WTC11 (cell line): ENCODE measurements at regions not wholly inside any gene's neighbourhood (a gene's known extent, or its start where the extent isn't known, plus 50 kb on each side); places are given as distances from the start of the nearest gene placed in this dataset.

Experiments used
- ATAC-seq: fragments of 200-7000 bp; cut with Tn5 transposase; 2 replicates; pipeline ENCODE4 v1.10.0; 2021; ENCODE audit warnings: mild to moderate bottlenecking, moderate library complexity
- CTCF ChIA-PET: fragments of 300-600 bp; sonication (Branson Sonifier 250); formaldehyde crosslinking; loops from one replicate; lab custom pipeline; 2021; ENCODE audit warnings: antibody characterized with exemption; lab: Charles Lee
- POLR2A ChIA-PET: fragments of 350-600 bp; sonication (Branson Sonifier 250); formaldehyde crosslinking; loops from one replicate; lab custom pipeline; 2021; ENCODE audit warnings: antibody characterized with exemption; lab: Charles Lee
- DNase-seq: peaks from one replicate; pipeline ENCODE4 v3.0.0; 2021; ENCODE audit warnings: low spot score
- H3K27ac Mint-ChIP-seq: 2 replicates; pipeline ENCODE4 v1.8.0; 2021; ENCODE audit warnings: mixed read lengths
- H3K27me3 Mint-ChIP-seq: 2 replicates; pipeline ENCODE4 v1.8.0; 2021; ENCODE audit warnings: low read depth, mild to moderate bottlenecking, moderate library complexity, mixed read lengths
- H3K36me3 Mint-ChIP-seq: 2 replicates; pipeline ENCODE4 v1.8.0; 2021; ENCODE audit warnings: mixed read lengths
- H3K4me1 Mint-ChIP-seq: 2 replicates; pipeline ENCODE4 v1.8.0; 2022; ENCODE audit warnings: mixed read lengths
- H3K4me3 Mint-ChIP-seq: 2 replicates; pipeline ENCODE4 v1.8.0; 2021; ENCODE audit warnings: mild to moderate bottlenecking, moderate library complexity, mixed read lengths
- H3K9me3 Mint-ChIP-seq: 2 replicates; pipeline ENCODE4 v1.8.0; 2021; ENCODE audit warnings: mixed read lengths
- CTCF ChIP-seq: fragments of 200-600 bp; IDR thresholded peaks from 2 replicates; pipeline ENCODE4 v1.8.0; 2022; ENCODE audit warnings: antibody characterized with exemption
- E2F4 ChIP-seq: sonication (generic); formaldehyde crosslinking; IDR thresholded peaks from 2 replicates; pipeline ENCODE4 v1.8.1; 2022; ENCODE audit warnings: low read depth, mild to moderate bottlenecking, moderate library complexity, missing genetic modification reagents, borderline replicate concordance
- EMX1 ChIP-seq: fragments of 250-450 bp; sonication (Bioruptor Pico); IDR thresholded peaks from 2 replicates; pipeline ENCODE4 v1.8.0; 2021; ENCODE audit warnings: mild to moderate bottlenecking
- FOXK1 ChIP-seq: sonication (generic); formaldehyde crosslinking; IDR thresholded peaks from 2 replicates; pipeline ENCODE4 v1.8.0; 2022; ENCODE audit warnings: mild to moderate bottlenecking, moderate library complexity, missing genetic modification reagents
- FOXP4 ChIP-seq: sonication (generic); formaldehyde crosslinking; IDR thresholded peaks from 2 replicates; pipeline ENCODE4 v1.8.0; 2022; ENCODE audit warnings: mild to moderate bottlenecking, missing genetic modification reagents
- JAZF1 ChIP-seq: fragments of 250-450 bp; sonication (Bioruptor Pico); IDR thresholded peaks from 2 replicates; pipeline ENCODE4 v1.9.0; 2021; ENCODE audit warnings: moderate library complexity, mild to moderate bottlenecking, inconsistent platforms
- MYBL2 ChIP-seq: sonication (generic); formaldehyde crosslinking; IDR thresholded peaks from 2 replicates; pipeline ENCODE4 v1.8.1; 2023; ENCODE audit warnings: mild to moderate bottlenecking, moderate library complexity, missing genetic modification reagents
- NFYB ChIP-seq: sonication (generic); formaldehyde crosslinking; conservative IDR thresholded peaks from 2 replicates; pipeline ENCODE4 v1.8.0; 2022; ENCODE audit warnings: low read depth, missing genetic modification reagents
- OVOL2 ChIP-seq: fragments of 250-450 bp; sonication (Bioruptor Pico); IDR thresholded peaks from 2 replicates; pipeline ENCODE4 v1.9.0; 2021; ENCODE audit warnings: mild to moderate bottlenecking, borderline replicate concordance
- PRDM15 ChIP-seq: sonication (generic); formaldehyde crosslinking; IDR thresholded peaks from 2 replicates; pipeline ENCODE4 v1.8.0; 2022; ENCODE audit warnings: missing genetic modification reagents
- PRRX2 ChIP-seq: fragments of 250-450 bp; sonication (Bioruptor Pico); IDR thresholded peaks from 2 replicates; pipeline ENCODE4 v1.8.0; 2021; ENCODE audit warnings: mild to moderate bottlenecking
- USF2 ChIP-seq: sonication (generic); formaldehyde crosslinking; IDR thresholded peaks from 2 replicates; pipeline ENCODE4 v1.8.1; 2023; ENCODE audit warnings: mild to moderate bottlenecking, missing genetic modification reagents, moderate library complexity
- ZNF121 ChIP-seq: sonication (generic); formaldehyde crosslinking; IDR thresholded peaks from 2 replicates; pipeline ENCODE4 v1.8.0; 2023; ENCODE audit warnings: missing genetic modification reagents
- ZNF423 ChIP-seq: fragments of 250-450 bp; sonication (Bioruptor Pico); IDR thresholded peaks from 2 replicates; pipeline ENCODE4 v2.1.2; 2022; ENCODE audit warnings: mild to moderate bottlenecking, moderate library complexity
- TF ChIP-seq, protein P1 (sequence below): sonication (generic); formaldehyde crosslinking; IDR thresholded peaks from 2 replicates; pipeline ENCODE4 v1.8.0; 2023; ENCODE audit warnings: mild to moderate bottlenecking, missing genetic modification reagents
- TF ChIP-seq, protein P2 (sequence below): sonication (generic); formaldehyde crosslinking; IDR thresholded peaks from 2 replicates; pipeline ENCODE4 v1.8.1; 2023; ENCODE audit warnings: mild to moderate bottlenecking, missing genetic modification reagents
- TF ChIP-seq, protein P3 (sequence below): sonication (generic); formaldehyde crosslinking; IDR thresholded peaks from 2 replicates; pipeline ENCODE4 v1.8.1; 2023; ENCODE audit warnings: mild to moderate bottlenecking, missing genetic modification reagents, moderate library complexity
- TF ChIP-seq, protein P4 (sequence below): fragments of 250-450 bp; sonication (Bioruptor Pico); IDR thresholded peaks from 2 replicates; pipeline ENCODE4 v1.9.0; 2021; ENCODE audit warnings: mild to moderate bottlenecking

DNA sequence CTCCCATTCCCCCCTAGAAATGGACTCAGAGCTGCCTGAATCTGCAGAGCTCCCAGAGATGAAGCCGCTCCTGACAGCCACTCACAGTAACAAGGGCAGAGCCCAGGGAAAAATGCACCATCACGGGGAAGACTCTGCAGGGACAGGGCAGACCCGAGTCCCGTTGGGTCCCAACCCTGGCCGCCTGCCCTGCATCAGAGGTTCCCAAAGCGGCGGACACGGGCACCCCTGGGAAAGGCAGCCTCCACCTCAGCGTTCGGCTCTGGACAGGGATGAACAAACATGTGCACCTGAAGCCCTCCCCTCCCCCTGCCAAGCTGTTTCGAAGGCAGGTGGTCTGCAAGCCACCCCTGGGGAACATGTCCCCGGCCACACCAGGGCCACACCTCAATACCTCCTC lies 320.4 kb downstream of the ADGRD1 start:
- ChIA-PET CTCF (no interaction called here), POLR2A (no interaction called here)
- no peak overlapping the region for H3K27ac Mint-ChIP-seq
- TF ChIP-seq E2F4 (no peak), ZNF423 (CRISPR knock-in tag) (no peak), PRRX2 (CRISPR knock-in tag) (no peak), EMX1 (no peak)
- TF ChIP-seq, protein P1, sequence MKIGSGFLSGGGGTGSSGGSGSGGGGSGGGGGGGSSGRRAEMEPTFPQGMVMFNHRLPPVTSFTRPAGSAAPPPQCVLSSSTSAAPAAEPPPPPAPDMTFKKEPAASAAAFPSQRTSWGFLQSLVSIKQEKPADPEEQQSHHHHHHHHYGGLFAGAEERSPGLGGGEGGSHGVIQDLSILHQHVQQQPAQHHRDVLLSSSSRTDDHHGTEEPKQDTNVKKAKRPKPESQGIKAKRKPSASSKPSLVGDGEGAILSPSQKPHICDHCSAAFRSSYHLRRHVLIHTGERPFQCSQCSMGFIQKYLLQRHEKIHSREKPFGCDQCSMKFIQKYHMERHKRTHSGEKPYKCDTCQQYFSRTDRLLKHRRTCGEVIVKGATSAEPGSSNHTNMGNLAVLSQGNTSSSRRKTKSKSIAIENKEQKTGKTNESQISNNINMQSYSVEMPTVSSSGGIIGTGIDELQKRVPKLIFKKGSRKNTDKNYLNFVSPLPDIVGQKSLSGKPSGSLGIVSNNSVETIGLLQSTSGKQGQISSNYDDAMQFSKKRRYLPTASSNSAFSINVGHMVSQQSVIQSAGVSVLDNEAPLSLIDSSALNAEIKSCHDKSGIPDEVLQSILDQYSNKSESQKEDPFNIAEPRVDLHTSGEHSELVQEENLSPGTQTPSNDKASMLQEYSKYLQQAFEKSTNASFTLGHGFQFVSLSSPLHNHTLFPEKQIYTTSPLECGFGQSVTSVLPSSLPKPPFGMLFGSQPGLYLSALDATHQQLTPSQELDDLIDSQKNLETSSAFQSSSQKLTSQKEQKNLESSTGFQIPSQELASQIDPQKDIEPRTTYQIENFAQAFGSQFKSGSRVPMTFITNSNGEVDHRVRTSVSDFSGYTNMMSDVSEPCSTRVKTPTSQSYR (CRISPR knock-in tag): no peak
- no peaks in the 10 kb centered on the region for H3K27me3 Mint-ChIP-seq
- H3K36me3 Mint-ChIP-seq: no peaks in the 10 kb centered on the region
- no peak overlapping the region for H3K4me3 Mint-ChIP-seq
- H3K9me3 Mint-ChIP-seq: no peaks in the 10 kb centered on the region
- DNase-seq (no peak), ATAC-seq (no peak)
- H3K4me1 Mint-ChIP-seq: no peaks in the 10 kb centered on the region

DNA sequence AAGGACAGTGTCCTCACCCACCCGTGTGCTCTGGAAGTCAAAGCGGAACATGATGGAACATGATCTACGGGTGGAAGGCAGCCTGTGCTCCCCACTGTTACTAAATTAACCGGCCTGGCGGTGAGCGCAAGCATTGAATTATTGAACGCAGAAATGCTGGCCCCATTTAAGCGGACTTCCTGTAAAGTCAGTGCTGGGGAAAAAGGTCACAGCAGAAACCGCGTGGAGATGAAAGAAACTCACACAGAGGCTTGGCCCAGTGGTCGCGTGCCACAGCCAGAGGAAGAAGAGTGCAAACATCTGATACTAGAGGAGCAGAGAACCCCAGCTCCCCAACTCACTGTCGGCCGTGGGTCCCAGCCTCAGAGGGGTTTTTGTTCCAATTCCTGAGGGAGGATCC lies 321.2 kb downstream of the ADGRD1 start:
- DNase-seq (no peak), ATAC-seq (no peak)
- no peaks in the 10 kb centered on the region for H3K36me3 Mint-ChIP-seq
- peaks cover 3% of the 10 kb centered on the region; the same call in 1 of the 2 replicates for H3K4me1 Mint-ChIP-seq
- no peak overlapping the region; the same call in 1 of the 2 replicates for H3K27ac Mint-ChIP-seq
- H3K27me3 Mint-ChIP-seq: no peaks in the 10 kb centered on the region
- CTCF ChIA-PET: no interaction called here
- POLR2A ChIA-PET: no interaction called here
- H3K4me3 Mint-ChIP-seq: no peak overlapping the region
- H3K9me3 Mint-ChIP-seq: no peaks in the 10 kb centered on the region
- no peak for TF ChIP-seq EMX1
- no peak for TF ChIP-seq USF2 (CRISPR knock-in tag)
- TF ChIP-seq OVOL2 (CRISPR knock-in tag): no peak
- TF ChIP-seq, protein P2, sequence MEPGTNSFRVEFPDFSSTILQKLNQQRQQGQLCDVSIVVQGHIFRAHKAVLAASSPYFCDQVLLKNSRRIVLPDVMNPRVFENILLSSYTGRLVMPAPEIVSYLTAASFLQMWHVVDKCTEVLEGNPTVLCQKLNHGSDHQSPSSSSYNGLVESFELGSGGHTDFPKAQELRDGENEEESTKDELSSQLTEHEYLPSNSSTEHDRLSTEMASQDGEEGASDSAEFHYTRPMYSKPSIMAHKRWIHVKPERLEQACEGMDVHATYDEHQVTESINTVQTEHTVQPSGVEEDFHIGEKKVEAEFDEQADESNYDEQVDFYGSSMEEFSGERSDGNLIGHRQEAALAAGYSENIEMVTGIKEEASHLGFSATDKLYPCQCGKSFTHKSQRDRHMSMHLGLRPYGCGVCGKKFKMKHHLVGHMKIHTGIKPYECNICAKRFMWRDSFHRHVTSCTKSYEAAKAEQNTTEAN: no peak
- no peak for TF ChIP-seq ZNF121 (CRISPR knock-in tag)
- TF ChIP-seq FOXK1: no peak
- TF ChIP-seq, protein P3, sequence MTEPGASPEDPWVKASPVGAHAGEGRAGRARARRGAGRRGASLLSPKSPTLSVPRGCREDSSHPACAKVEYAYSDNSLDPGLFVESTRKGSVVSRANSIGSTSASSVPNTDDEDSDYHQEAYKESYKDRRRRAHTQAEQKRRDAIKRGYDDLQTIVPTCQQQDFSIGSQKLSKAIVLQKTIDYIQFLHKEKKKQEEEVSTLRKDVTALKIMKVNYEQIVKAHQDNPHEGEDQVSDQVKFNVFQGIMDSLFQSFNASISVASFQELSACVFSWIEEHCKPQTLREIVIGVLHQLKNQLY (CRISPR knock-in tag): no peak
- no peak for TF ChIP-seq JAZF1
- TF ChIP-seq MYBL2 (CRISPR knock-in tag): no peak
- no peak for TF ChIP-seq NFYB (CRISPR knock-in tag)
- no peak for TF ChIP-seq CTCF
- TF ChIP-seq PRDM15 (CRISPR knock-in tag): no peak
- no peak for TF ChIP-seq FOXP4 (CRISPR knock-in tag)
- TF ChIP-seq, protein P4, sequence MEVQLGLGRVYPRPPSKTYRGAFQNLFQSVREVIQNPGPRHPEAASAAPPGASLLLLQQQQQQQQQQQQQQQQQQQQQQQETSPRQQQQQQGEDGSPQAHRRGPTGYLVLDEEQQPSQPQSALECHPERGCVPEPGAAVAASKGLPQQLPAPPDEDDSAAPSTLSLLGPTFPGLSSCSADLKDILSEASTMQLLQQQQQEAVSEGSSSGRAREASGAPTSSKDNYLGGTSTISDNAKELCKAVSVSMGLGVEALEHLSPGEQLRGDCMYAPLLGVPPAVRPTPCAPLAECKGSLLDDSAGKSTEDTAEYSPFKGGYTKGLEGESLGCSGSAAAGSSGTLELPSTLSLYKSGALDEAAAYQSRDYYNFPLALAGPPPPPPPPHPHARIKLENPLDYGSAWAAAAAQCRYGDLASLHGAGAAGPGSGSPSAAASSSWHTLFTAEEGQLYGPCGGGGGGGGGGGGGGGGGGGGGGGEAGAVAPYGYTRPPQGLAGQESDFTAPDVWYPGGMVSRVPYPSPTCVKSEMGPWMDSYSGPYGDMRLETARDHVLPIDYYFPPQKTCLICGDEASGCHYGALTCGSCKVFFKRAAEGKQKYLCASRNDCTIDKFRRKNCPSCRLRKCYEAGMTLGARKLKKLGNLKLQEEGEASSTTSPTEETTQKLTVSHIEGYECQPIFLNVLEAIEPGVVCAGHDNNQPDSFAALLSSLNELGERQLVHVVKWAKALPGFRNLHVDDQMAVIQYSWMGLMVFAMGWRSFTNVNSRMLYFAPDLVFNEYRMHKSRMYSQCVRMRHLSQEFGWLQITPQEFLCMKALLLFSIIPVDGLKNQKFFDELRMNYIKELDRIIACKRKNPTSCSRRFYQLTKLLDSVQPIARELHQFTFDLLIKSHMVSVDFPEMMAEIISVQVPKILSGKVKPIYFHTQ (CRISPR knock-in tag): no peak
